GM12878 (cell line): ENCODE measurements at regions not wholly inside any gene's neighbourhood (a gene's known extent, or its start where the extent isn't known, plus 50 kb on each side); places are given as distances from the start of the nearest gene placed in this dataset.

Experiments used
- ATAC-seq: fragments of 200-7000 bp; cut with Tn5 transposase; 3 replicates; pipeline ENCODE4 v1.9.1; 2020; ENCODE audit warnings: mild to moderate bottlenecking, moderate library complexity
- BruUV-seq: library from RNA; stranded (reverse); fragments of 400-500 nt; replicated peaks from 2 replicates; lab custom pipeline; 2021; lab: Mats Ljungman, UMichigan
- CTCF ChIA-PET: fragments of 300-600 bp; sonication (Branson Sonifier 250); formaldehyde crosslinking; extraction: SDS; loops from one replicate; lab custom pipeline; 2021; ENCODE audit warnings: inconsistent platforms; lab: Yijun Ruan, JAX
- POLR2A ChIA-PET: fragments of 350-600 bp; formaldehyde crosslinking; extraction: SDS; loops from one replicate; lab custom pipeline; 2021; ENCODE audit warnings: inconsistent platforms; lab: Charles Lee
- RAD21 ChIA-PET: fragments of 300-600 bp; sonication (Branson Sonifier 250); formaldehyde crosslinking; loops from one replicate; lab custom pipeline; 2023; ENCODE audit warnings: antibody characterized with exemption; ENCODE audit not compliant: unreplicated experiment; lab: Charles Lee
- SMC1A ChIA-PET: fragments of 300-600 bp; sonication (Branson Sonifier 250); formaldehyde crosslinking; loops from one replicate; lab custom pipeline; 2023; ENCODE audit not compliant: unreplicated experiment, uncharacterized antibody; lab: Charles Lee
- DNase-seq: peaks from one replicate; pipeline ENCODE4 v3.0.0-alpha.2; 2011; ENCODE audit warnings: low read depth, low spot score
- FAIRE-seq: peaks from 3 replicates; lab custom pipeline; 2011; peaks lifted over from hg19 to GRCh38; lab: Jason Lieb, UNC
- H2AFZ ChIP-seq: 2 replicates; pipeline ENCODE4 v1.6.0; 2011; ENCODE audit warnings: low read depth, low read length, control low read depth; ENCODE audit not compliant: control insufficient read depth
- H3K27ac ChIP-seq: 2 replicates; pipeline ENCODE4 v1.5.1; 2011; ENCODE audit warnings: control low read depth; ENCODE audit not compliant: control insufficient read depth, insufficient read depth
- H3K27me3 ChIP-seq, 2 experiments: replicated peaks in 1 of 2; 2 replicates each; pipeline versions ENCODE4 v1.6.0 to v1.6.1; 2011; ENCODE audit warnings: low read length in 1 of 2; ENCODE audit not compliant: control insufficient read depth in 2 of 2, insufficient read depth in 2 of 2
- H3K36me3 ChIP-seq, 2 experiments: 2 replicates each; pipeline ENCODE4 v1.5.1; 2011; ENCODE audit warnings: low read length in 1 of 2; ENCODE audit not compliant: control insufficient read depth in 2 of 2, insufficient read depth in 2 of 2
- H3K4me1 ChIP-seq: 2 replicates; pipeline ENCODE4 v1.6.1; 2011; ENCODE audit warnings: mild to moderate bottlenecking, low read length, moderate library complexity, mixed read lengths; ENCODE audit not compliant: control insufficient read depth, insufficient read depth
- H3K4me2 ChIP-seq: 2 replicates; pipeline ENCODE4 v1.6.0; 2011; ENCODE audit warnings: control low read depth; ENCODE audit not compliant: control insufficient read depth, insufficient read depth
- H3K4me3 ChIP-seq: fragments of 200-600 bp; sonication (generic); 2 replicates; pipeline ENCODE4 v1.5.1; 2016
- H3K79me2 ChIP-seq: 2 replicates; pipeline ENCODE4 v1.6.0; 2011; ENCODE audit warnings: low read length; ENCODE audit not compliant: control insufficient read depth, insufficient read depth
- H3K9ac ChIP-seq: 2 replicates; pipeline ENCODE4 v1.8.0; 2011; ENCODE audit warnings: low read length, control low read depth, mixed read lengths; ENCODE audit not compliant: control insufficient read depth, insufficient read depth
- H3K9me3 ChIP-seq: replicated peaks from 3 replicates; pipeline ENCODE4 v1.5.1; 2011; ENCODE audit warnings: mild to moderate bottlenecking, low read length; ENCODE audit not compliant: control insufficient read depth, insufficient read depth
- H4K20me1 ChIP-seq: 2 replicates; pipeline ENCODE4 v1.6.0; 2011; ENCODE audit not compliant: control insufficient read depth, insufficient read depth
- MEF2A ChIP-seq: IDR thresholded peaks from 2 replicates; pipeline ENCODE4 v1.6.1; 2011; ENCODE audit warnings: low read depth, mild to moderate bottlenecking, low read length, moderate library complexity; ENCODE audit not compliant: insufficient read depth
- NFYA ChIP-seq: IDR thresholded peaks from 2 replicates; pipeline ENCODE4 v1.6.1; 2011; ENCODE audit warnings: low read depth, mild to moderate bottlenecking, low read length, improper control_type of control experiment, borderline replicate concordance
- POLR2AphosphoS2 ChIP-seq: IDR thresholded peaks from 2 replicates; pipeline ENCODE4 v1.6.1; 2011; ENCODE audit warnings: low read depth, mild to moderate bottlenecking, low read length, improper control_type of control experiment, moderate library complexity
- POU2F2 ChIP-seq: IDR thresholded peaks from 3 replicates; pipeline ENCODE4 v1.6.1; 2011; ENCODE audit warnings: low read depth, mild to moderate bottlenecking, low read length, borderline replicate concordance
- ZNF384 ChIP-seq: IDR thresholded peaks from 2 replicates; pipeline ENCODE4 v1.6.1; 2012; ENCODE audit warnings: low read depth, mild to moderate bottlenecking, low read length, improper control_type of control experiment, borderline replicate concordance
- WGBS: methylation state at CpG from one replicate; pipeline ENCODE4 v1.1.6; 2016; ENCODE audit warnings: low lambda C conversion rate; ENCODE audit not compliant: insufficient replicate concordance, insufficient coverage; ENCODE audit errors: missing lambda C conversion rate; 5-methylcytosine and 5-hydroxymethylcytosine counted together
- in situ Hi-C: fragments of 300-500 bp; cut with MboI; formaldehyde crosslinking; loops from 9 replicates; pipeline ENCODE4 v1.14.3; 2018; ENCODE audit warnings: mixed read lengths
- intact Hi-C: fragments of 100-400 bp; cut with micrococcal nuclease; formaldehyde crosslinking; loops from one replicate; pipeline ENCODE4 v1.14.2; 2022; ENCODE audit not compliant: unreplicated experiment
- TF ChIP-seq, protein P1 (sequence below): IDR thresholded peaks from 2 replicates; pipeline ENCODE4 v1.6.1; 2011; ENCODE audit warnings: borderline replicate concordance, low read depth, mild to moderate bottlenecking, moderate library complexity, mixed read lengths, low read length; ENCODE audit not compliant: insufficient read depth; ENCODE audit errors: extremely low read length

DNA sequence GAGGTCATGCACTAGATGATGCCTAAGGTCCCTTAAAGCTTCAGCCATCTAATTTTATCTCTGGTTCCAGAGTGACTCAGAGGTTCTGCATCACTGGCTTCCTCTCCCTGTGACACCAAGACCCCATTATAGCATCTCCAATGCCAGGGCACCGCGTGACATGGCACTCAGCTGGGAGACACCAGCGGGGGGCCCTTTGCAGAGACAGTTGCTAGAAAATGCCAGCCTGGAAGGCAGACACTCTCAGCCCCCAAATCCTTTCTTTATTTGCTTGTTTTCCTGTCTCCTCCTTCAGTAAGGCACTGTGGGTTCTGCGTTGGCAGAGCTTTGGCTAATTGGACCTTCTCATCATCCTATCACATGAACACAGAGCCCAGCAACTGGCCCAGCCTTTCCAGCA is 123.5 kb upstream of the VRK1 start:
- ChIA-PET SMC1A (no interaction called here), POLR2A (no interaction called here), CTCF (no interaction called here), RAD21 (no interaction called here)
- H3K27ac ChIP-seq, result no peak overlapping the region
- H3K36me3 ChIP-seq, result no peaks in the 10 kb centered on the region
- no TSS peak for BruUV-seq
- H3K9me3 ChIP-seq, result no peaks in the 10 kb centered on the region
- in situ Hi-C loops (no loop called here), intact Hi-C loops (no loop called here)
- H3K4me1 ChIP-seq, result no peaks in the 10 kb centered on the region
- TF ChIP-seq MEF2A, result no peak
- DNase-seq (no peak), ATAC-seq (no peak), FAIRE-seq (no peak)
- H3K79me2 ChIP-seq, result no peaks in the 10 kb centered on the region
- H3K9ac ChIP-seq, result no peak overlapping the region
- no peak overlapping the region for H2AFZ ChIP-seq
- 0% methylated on average over 4 of the region's 4 CpGs for WGBS
- no peak overlapping the region for H3K4me3 ChIP-seq
- H3K27me3 ChIP-seq, result no peaks in the 10 kb centered on the region; a peak in 1 of 4 replicates
- H4K20me1 ChIP-seq, result no peaks in the 10 kb centered on the region
- no peak overlapping the region for H3K4me2 ChIP-seq

DNA sequence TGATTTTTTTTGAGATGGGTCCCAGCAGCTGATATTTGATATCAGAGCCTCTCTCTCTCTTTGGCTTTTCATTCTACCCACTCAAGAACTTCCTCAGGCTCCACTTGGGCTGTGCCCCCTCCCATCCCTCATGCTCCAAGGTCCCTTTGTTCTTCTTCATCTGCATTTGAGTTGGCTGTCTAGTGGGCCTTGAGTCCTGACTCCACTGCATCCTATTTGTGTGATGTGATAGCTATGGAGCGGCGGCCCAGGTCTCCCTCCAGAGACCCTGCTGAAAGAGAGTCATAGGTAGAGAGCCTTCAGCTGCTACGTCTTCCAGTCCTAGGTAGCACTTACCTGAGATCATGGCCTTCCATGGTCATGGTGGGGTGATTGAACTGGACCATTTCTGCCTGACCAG is 123.1 kb upstream of the VRK1 start:
- BruUV-seq, result no TSS peak
- intact Hi-C loops, result no loop called here

More for the DNA sequence above, 123.1 kb upstream of the VRK1 start:
- no peaks in the 10 kb centered on the region for H3K4me1 ChIP-seq
- H3K4me3 ChIP-seq, result no peak overlapping the region
- H3K9ac ChIP-seq, result no peak overlapping the region
- ChIA-PET CTCF (no interaction called here), SMC1A (no interaction called here), RAD21 (no interaction called here), POLR2A (no interaction called here)
- FAIRE-seq (no peak), ATAC-seq (no peak), DNase-seq (no peak)
- no peaks in the 10 kb centered on the region for H4K20me1 ChIP-seq
- no peak overlapping the region for H3K27ac ChIP-seq
- H3K36me3 ChIP-seq, result no peaks in the 10 kb centered on the region
- H2AFZ ChIP-seq, result no peak overlapping the region
- H3K79me2 ChIP-seq, result no peaks in the 10 kb centered on the region
- no peak for TF ChIP-seq NFYA
- no peak for TF ChIP-seq POU2F2
- no peak for TF ChIP-seq ZNF384
- TF ChIP-seq, protein P1, sequence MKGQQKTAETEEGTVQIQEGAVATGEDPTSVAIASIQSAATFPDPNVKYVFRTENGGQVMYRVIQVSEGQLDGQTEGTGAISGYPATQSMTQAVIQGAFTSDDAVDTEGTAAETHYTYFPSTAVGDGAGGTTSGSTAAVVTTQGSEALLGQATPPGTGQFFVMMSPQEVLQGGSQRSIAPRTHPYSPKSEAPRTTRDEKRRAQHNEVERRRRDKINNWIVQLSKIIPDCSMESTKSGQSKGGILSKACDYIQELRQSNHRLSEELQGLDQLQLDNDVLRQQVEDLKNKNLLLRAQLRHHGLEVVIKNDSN, result no peak
- no peak for TF ChIP-seq POLR2AphosphoS2
- 48% methylated on average over 3 of the region's 3 CpGs for WGBS
- no peaks in the 10 kb centered on the region for H3K9me3 ChIP-seq
- in situ Hi-C loops, result no loop called here
- H3K27me3 ChIP-seq, result no peaks in the 10 kb centered on the region; a peak in 1 of 4 replicates
- H3K4me2 ChIP-seq, result no peak overlapping the region
